HPDE6-E6E7 (cell line): ENCODE measurements at regions not wholly inside any gene's neighbourhood (a gene's known extent, or its start where the extent isn't known, plus 50 kb on each side); places are given as distances from the start of the nearest gene placed in this dataset.
"Not testable (repeated sequence)": the region's sequence is repeated elsewhere in the genome, so short reads cannot be mapped to it uniquely, and the experiment has no call there.

Experiments
- DNase-seq: peaks from one replicate; pipeline ENCODE4 v3.0.0; 2011; ENCODE audit warnings: missing footprints; ENCODE audit errors: extremely low spot score

DNA sequence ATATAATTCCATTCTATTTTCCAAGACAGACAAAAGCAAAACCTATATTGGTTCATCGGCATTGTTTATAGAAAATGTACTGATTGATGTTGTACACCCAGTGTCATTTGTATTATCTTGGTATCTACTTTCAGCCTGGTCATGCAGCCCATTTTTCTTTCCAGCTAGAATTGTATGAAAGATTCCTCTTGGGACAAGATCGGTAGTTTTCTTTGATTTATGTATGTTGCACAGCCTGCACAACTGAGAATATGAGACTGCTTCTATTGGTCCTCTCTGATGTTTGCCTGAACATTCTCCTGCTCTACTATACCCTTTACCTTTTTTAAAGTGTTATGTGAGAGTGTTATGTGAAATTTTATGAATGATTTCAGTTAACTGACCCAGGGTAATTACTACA lies 487.7 kb upstream of the PRR20A start:
- no peak for DNase-seq

DNA sequence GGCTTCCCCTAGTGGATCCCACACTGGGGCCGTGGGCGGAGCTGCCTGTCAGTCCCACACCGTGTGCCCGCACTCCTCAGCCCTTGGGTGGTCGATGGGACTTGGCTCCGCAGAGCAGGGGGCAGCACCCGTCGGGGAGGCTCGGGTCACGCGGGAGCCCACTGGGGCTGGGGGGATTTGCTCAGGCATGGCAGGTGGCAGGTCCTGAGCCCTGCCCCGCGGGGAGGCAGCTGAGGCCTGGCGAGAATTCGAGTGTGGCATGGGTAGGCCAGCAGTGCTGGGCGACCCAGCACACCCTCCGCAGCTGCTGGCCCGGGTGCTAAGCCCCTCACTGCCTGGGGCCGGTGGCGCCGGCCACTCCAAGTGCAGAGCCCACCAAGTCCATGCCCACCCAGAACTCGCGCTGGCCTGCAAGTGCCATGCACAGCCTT lies 481.7 kb upstream of the PRR20A start:
- no peak for DNase-seq

DNA sequence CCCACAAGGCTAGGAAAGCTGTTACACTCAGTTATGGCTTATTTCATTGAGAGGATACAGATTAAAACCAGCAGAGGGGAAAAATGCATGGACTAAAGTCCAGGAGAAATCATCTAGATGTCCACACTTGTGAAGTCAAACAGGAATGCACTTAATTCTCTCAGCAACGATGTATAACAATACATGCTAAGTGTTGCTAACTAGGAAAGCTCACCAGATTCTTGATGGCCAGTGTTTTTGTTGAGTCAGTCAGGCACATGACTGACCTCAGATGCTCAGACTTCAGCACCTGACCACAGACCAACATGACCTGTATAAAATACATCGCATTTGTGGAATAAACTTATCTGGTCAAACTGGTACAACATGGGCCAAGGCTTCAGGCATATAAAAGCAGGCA lies 470.2 kb upstream of the PRR20A start:
- no peak for DNase-seq

DNA sequence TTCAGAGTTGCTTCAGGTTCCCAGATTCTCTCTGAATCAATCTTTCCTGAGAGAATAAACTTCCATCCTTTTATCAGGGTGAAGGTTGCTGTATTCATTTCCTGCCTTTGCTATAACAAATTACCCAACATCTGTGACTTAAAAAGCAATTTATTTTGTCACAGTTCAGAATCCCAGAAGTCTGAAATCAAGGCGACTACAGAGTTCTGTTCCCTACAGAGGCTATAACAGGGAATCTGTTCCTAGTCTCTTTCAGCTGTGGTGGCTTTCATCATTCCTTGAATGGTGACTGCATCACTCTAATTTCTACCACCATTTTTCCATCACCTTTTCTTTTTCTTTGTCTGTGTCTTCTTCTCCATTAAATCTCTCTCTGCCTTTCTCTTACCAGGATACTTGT lies 459.3 kb upstream of the PRR20A start:
- no peak for DNase-seq

DNA sequence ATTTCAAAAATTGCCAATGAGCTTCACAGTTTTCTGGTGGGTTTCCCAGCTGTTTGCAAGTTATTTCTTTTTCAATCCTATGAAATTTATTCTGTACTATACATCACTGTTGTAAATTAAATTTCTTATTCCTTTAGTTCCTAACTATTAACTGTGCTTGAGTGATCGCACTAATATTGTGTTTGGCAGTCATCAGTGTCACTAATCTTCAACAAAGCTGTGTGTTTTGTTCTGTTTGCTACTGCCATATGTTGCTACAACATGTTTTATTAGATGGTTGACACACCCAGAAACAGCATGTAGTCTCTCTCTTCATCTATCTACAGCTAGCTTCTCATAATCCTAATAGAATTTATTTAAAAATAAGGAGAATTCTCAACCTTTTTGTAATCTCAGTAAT lies 453.6 kb upstream of the PRR20A start:
- DNase-seq, result no peak

DNA sequence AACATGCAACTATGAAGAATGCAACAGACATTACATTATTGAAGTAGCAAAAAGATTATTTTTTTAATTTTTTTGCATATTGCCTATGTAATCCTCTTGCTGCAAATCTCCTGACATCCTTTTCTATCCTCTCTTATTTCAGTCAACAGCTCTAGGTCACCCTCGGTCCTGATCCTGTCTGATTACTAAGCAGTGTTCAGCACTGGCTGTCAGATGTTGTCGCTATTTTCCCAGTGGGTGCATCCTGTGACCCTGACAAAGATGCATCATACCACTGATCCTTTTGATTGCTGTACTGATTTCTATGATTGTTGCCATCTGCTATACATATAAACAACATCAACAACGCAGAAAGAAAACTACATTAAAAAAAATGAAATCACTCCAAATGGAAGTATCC lies 443.7 kb upstream of the PRR20A start:
- no peak for DNase-seq

DNA sequence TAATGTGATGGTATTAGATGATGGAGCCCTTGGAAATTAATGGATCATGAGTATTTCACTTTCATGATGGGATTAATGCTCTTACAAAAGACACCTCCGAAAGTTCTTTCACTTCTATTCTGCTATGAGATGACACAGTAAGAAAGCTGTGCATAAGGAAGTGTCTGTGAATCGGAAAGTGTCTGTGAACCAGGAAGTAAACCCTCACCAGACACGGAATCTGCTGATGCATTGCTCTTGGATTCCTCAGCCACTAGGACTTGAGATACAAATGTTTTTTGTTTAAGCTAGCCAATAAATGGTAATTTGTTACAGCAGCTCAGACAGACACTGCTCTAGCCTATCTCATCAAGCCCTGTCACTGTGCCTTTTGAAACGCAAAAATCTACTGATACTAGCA lies 440.4 kb upstream of the PRR20A start:
- DNase-seq, result no peak

DNA sequence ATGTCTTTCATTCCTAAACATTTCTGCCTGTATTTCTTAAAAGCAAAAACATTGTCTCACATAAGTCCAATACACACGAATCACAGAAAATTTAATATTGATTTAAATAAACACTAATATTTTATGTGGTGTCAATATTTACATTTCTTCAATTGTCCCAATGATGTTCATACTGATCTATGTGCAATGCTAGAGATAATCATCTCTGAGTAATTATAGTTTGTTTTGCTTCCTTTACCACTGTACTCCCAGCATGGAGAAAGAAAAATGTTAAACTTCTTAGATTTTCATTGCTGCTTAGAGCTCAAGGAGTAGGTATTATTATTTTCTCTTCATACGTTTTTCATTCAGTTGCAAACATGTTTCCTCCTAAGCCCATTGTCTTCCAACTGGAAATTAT lies 434.2 kb upstream of the PRR20A start:
- no peak for DNase-seq

DNA sequence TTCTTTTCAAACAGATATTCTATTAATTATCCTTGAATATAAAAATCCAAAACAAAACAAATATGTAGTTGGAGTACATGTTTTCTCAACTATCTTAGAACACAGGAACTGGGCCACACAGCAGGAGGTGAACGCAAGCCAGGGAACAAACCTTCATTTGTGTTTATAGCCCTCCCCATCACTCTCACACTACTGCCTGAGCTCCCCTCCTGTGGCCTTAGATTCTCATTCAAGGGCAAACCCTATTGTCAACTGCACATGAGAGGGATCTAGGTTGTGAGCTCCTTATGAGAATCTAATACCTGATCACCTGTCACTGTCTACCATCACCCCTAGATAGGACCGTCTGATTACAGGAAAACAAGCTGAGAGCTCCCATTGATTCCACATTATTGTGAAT lies 427.1 kb upstream of the PRR20A start:
- DNase-seq, result no peak

DNA sequence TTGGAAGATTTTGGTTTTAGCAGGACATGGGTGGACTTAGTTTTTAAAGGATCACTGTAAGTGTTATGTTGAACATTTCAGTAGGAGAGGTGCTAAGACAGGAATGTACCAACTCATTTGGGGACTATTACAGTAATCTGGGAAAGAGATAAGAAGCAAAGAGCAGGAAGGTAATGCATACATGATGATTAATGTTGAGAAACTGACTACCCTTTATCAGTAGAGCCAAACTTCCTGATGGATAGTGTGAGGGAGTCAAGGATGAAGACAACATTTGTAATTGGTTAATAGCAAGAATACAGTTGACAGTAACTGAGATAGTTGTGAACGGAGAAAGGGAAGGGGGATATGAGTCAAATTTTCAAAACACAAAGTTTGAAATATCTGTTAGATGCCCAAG lies 421.9 kb upstream of the PRR20A start:
- no peak for DNase-seq

DNA sequence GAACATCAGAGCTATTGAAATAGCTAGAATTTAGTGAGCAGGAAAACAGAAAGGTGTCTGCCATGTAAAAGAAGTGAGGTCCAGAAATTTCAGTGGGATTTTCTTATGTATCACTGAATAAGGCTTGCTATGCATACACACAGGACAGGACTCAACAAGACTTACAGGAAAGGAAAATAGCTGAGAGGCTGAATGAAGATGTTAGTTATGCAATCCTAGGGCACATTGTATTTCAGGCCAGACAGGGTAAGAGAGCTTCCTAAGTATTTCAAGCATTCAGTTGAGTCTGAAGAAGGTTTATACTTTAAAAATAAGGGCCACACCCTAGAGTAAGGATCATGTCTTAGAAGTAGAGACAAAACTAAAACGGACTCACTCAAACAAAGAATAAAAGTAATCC lies 419.9 kb upstream of the PRR20A start:
- DNase-seq, result peak; percentile 28

DNA sequence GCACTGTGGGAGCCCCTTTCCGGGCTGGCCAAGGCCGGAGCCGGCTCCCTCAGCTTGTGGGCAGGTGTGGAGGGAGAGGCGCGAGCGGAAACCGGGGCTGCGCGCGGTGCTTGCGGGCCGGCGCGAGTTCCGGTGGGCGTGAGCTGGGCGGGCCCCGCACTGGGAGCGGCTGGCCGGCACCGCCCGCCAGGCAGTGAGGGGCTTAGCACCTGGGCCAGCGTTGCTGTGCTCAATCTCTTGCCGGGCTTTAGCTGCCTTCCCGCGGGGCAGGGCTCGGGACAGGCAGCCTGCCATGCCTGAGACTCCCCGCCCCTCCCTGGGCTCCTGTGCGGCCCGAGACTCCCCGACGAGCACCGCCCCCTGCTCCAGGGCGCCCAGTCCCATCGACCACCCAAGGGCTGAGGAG lies 405.2 kb upstream of the PRR20A start:
- no peak for DNase-seq

DNA sequence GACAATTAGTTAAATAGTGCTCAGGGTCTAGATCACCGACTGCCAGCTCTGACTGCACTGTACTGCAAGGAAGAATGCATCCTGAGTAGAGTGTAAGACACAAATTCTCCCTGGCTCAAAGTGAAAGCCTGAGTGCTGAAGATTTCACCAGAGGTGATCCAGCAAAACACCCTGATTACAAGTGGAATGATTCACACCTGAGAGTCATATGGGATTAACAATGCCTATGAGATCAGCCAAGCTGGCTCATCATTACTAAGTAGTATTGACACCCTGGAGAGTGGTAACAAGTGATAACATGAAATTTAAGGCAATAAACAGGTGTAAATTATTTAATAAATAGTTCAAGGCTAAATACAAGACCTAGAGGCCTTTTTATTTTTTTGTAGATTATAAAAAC lies 403.8 kb upstream of the PRR20A start:
- DNase-seq, result peak; percentile 92

DNA sequence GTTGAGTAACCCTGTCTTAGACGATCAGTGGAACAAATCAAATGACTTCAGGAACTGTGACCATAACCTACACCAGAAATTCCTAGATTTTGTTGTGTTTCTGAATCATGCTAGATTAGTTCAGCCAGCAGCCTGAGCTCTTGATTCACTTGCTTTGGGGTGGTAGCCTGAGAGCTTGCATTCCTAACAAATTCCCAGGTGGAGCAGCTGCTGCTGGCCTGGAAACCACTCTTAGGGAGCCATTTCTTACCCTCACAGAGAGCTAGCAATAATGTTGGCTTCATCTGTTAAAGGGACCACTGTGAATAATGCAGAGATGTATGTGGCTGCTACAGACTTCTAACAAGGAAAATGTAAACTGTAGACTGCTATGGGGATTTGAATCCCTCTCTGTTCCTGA lies 388.1 kb upstream of the PRR20A start:
- no peak for DNase-seq

DNA sequence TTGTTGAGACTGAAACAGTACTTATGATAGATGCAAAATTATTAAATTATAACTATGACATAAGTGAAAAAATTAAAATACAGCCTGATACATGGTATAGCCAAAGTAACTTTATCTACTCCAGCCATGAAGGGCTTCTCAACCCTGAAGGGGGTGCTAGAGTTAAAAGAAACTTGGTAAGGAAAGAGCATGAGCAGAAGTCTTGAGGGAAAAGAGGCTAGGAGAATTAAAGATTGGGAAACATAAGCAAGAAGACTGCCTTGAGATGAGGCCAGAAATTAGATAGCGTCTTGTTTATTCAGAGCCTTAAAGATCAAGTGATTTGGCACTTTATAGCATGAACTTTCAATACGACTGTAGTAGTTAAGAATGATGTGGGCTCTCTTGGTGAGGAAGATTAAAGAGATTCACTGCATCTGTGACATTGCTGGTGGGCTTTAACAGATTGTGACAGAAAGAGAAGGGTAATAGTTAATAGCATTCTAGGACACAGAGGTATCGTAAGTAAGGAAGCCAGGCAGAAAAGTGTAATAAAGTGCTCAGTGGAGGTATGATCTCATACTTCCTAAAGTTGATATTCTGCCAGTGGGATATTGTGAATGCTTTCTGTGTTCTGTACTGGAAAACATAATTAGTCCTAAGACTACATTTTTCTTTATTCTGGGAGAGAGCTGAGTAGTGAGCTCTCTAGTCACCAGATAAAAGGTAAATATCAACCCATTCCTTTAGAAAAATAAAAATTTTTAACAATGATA lies 385.4 kb upstream of the PRR20A start:
- no peak for DNase-seq

DNA sequence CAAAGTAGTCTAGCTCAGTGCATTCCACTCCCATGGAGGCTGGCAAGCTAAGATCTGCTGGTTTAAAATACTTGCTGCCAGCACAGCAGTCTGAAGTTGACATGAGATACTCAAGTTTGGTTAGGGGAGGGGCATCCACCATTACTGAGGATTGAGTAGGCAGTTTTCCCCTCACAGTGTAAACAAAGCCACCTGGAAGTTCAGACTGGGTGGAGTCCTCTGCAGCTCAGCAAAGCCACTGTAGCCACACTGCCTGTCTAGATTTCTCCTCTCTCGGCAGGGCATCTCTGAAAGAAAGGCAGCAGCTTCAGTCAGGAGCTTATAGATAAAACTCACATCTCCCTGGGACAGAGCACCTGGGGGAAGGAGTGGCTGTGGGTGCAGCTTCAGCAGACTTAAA lies 377.4 kb upstream of the PRR20A start:
- DNase-seq, result not testable (repeated sequence)

DNA sequence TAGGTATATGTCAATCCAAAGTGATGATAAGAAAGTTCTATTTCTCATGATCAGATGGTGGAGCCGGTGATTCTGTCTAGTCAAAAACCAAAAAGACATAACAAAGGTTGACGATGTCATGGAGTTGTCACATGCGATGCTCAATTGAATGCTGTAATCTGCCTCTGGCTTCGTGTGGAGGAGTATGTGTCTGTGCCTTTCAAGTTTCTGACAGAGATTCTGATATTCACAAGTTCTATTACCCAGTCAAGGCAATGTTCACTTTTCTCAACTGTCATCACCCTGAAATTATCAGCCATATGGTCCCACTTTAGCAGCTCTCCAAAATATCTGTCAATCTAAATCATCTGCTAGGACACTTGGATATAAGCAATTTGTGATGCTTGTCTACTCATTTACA lies 367.6 kb upstream of the PRR20A start:
- DNase-seq, result no peak

DNA sequence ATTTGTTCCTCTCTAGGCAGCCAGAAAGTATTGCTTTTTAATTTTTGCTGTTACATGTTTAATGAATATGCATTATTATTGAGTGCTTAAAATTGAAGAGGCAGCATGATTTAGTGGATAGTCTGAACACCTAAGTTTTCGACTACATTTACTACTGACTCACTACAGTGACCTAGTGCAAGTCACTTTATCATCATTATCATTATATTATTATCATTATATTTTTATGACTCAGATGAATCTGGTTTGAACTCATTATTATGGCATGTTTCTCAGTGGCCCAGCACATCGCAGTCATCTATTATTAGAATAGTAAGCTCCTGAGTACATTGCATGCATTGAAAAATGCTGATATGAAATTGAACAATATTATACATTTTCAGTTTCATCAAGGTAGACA lies 351.2 kb upstream of the PRR20A start:
- no peak for DNase-seq

DNA sequence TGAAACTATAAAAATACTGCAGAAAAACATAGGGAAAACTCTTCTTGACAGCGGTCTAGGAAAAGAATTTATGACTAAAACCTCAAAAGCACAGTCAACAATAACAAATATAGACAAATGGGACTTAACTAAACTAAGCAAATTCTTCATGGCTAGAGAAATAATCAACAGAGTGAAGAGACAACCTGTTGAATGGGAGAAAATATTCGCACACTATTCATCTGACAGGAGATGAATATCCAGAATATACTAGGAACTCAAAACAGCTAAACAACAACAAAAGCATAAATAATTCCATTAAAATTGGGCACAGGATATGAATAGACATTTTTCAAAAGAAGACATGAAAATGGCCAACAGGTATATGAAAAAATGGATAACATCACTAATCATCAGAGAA lies 303.6 kb upstream of the PRR20A start:
- no peak for DNase-seq

DNA sequence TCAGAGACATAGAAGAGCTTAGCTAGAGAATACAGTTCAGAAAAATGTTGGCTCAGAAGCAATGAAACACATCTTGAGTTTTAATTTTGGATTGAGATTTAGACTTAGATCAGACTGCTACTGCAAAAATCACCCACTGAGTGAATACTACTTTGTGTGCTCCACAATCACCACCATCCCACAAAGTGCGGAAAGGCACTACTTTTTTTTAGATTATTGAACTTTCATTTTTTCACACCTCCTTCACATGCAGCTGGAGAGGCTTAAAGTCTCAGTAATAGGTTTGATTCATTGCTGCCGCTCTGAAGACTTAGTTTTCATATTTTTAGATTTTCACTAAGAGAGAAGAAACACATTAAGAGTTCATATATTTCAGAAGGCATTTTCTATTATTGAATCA lies 289.9 kb upstream of the PRR20A start:
- DNase-seq, result no peak

DNA sequence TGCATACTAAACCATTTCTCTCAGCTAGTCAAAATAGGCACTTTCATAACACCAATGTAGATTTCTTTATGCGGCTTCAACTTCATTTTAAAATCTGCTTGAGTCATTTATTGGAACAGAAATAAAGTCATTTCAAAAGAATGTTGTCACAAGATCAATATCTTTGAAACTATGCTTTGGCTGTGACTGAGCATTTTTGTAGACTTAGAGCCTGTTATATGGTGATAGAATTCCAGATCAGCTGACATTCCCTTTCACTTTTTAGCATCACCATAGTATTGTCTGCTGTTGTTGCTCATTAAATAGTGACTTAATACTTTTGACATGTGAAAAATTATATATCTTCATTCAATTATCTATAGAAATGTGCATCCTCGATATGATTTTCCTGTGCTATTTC lies 279.2 kb upstream of the PRR20A start:
- DNase-seq, result no peak

DNA sequence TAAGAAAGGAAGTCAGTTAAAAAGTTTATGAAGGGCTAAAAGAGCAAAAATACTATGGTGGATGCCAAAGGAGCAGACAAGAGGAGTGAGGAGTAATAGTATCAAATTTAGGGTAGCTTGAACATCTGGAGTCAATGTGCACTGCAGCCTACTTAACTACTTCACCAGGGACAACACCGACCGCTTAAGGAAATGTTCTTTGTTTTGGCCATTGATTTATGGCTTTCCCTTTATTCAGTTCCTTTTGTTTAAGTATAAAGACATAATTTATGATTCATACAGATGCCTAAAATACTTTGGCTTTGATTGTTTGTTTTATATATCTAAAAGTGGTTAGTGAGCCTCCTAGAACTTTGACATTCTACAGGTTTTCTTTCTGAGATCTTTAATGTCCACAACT lies 276.3 kb upstream of the PRR20A start:
- no peak for DNase-seq

DNA sequence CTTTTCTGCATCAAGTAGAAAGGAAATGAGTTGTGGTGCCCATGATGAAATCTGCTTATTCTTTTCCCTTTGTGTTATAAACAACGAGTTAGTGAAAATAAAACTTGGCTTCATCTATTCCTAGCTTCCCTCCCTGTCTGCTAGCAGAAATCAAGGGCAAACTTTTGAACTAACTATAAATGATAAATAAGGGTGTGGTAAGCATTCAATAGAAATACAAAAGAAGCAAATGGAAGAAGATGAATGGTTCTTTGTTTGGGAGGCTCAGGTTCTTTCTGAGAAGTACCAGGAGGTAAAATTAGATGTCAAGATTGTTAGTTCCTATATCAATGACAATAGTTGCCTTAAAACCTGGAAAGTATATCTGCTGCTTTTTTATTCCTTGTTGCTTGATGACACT lies 275.3 kb upstream of the PRR20A start:
- no peak for DNase-seq

DNA sequence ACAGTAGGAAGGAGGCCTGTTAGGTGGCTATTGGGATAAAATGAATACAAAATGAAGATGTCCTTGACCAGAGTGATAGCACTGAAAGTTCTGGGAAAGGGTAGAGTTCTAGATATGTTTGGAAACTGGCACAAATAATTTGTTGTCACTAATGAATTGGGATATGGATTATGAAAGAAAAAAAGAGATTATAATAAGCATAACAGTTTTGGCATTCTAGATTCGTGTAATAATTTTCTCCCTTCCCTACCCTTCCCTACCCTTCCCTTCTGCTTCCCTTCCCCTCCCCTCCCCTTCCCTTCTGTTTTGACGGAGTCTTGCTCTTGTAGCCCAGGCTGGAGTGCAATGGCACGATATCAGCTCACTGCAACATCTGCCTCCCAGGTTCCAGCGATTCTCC lies 271.0 kb upstream of the PRR20A start:
- no peak for DNase-seq
